NCI-H345 treated with DMSO at 0.1 percent for 48 hours (cell line): ENCODE measurements at regions not wholly inside any gene's neighbourhood (a gene's known extent, or its start where the extent isn't known, plus 50 kb on each side); places are given as distances from the start of the nearest gene placed in this dataset.

Experiments
- DNase-seq: peaks from one replicate; lab custom pipeline; 2025; ENCODE audit not compliant: unreplicated experiment; lab: John Stamatoyannopoulos, UW

DNA sequence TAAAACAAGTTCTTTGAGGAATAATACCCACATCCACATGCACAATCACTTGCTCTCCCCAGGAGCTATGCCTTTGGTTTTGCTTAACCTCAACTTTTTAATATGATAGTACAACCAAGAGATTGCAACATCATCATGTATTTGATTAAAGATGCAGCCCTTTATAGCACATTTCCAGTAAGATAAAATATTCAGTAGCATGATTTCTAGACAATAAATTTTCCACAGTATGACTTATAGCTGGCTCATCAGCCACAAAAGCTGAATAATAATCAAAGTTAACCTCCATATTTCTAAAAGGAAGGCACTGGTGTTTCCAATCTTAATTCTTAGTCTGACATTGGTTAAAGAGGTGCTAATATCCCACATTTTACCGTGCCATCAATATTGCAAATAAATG is 622.5 kb downstream of the TBL1XR1 start:
- no peak for DNase-seq

DNA sequence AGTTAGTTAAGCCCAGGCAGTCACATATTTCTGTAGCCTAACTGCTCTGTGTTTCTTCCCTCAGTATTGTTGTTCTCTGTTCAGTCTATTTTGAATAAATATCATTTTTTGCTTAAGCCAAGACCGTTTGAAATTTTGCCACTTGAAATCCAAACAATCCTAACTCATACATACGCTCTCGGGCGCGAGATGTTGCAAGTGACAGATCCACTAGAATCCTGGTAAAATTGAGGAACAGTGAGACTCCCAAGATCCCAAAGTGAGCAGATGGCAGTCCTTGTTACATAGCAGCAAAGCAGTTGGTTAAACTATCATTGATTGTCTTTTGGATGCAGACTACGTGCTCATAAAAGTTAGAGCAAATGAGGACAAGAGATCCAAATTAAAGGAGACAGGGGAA is 625.4 kb downstream of the TBL1XR1 start:
- no peak for DNase-seq

DNA sequence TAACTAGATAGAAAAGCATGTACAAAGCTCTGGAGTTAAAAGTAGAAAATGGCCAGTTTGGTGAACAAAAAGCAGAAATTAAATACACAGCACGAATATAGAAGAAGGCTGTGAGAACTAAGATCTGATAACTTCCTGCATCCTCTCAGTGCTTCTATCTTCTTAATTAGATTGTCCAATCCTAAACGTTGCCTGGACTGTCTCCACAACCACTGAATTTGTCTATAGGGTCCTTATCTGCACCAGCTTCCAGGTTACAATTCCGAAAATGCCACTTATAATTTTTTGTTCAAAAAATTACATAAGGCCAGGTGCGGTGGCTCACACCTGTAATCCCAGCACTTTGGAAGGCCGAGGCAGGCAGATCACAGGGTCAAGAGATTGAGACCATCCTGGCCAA is 626.3 kb downstream of the TBL1XR1 start:
- DNase-seq: no peak

DNA sequence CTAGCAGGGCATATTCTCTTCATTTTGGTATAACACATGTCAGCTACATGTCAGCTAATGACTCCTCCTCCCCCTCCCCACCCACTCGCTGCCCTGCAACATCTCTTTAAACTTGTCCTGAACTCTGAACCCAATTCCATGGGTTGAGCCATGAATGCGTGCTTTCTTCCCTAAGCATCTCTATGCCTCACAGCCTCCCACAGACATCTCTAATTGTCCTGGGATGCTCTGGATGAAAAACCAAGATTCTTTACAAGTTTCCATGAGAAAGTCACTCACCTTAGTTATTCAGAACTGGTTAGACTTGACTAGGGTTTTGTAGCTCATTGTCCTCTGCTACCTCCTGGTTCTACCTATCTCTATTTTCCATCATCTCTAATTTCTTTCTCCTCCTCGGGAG is 629.1 kb downstream of the TBL1XR1 start:
- DNase-seq: no peak

DNA sequence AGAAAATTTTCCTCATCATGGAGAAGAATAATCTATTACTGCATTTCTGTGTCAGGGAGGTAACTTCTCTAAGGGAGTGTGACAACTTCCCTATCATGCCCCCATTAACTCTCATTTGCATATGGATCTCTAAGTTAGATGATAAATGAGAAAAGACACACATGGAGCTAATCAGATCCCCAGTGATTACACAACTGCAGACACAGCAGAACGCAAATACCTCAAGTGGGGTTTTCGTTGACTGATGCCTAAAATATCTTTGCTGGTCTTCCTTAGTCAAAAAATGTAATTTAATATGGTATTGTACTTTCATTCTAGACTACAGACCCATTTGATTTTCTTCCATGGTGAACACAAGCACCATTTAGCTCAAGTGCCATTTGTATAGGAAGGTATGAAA is 630.5 kb downstream of the TBL1XR1 start:
- no peak for DNase-seq

DNA sequence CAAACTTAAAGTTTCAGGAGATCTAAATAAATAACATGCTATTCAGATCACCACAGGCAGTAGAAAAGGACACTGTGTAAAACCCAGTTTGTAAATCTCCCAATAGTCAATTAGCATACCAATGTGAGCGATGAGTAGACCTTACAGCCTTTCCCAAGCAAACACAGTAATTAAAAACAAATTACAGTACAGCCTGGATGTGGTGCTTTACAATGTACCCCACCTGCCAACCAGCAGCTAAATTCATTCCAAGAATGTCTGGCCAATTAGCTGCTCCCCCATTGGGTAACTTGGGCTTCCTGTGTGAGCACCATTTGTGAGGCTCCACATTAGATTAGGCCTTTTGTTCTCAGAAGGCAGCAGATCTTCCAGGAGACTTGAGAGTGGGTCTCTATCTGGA is 635.0 kb downstream of the TBL1XR1 start:
- no peak for DNase-seq

DNA sequence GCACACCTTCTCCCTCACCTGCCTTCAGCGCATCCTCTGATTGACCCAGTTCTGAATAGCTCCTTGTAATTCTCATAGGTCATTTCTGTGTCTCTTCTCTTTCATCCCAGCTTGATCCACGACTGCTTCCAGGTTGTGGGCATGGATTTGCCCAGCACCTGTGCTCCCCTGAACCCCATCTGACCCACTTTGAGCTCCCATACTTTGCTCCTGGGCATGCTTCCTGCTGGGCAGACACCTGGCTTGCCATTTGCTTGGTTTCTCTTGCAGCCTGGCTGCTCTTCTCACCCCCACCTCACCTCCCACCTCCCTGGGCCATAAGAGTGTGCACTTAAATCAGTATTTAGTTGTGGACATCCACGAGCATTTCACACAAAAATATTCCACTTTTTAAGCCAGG is 635.5 kb downstream of the TBL1XR1 start:
- no peak for DNase-seq

DNA sequence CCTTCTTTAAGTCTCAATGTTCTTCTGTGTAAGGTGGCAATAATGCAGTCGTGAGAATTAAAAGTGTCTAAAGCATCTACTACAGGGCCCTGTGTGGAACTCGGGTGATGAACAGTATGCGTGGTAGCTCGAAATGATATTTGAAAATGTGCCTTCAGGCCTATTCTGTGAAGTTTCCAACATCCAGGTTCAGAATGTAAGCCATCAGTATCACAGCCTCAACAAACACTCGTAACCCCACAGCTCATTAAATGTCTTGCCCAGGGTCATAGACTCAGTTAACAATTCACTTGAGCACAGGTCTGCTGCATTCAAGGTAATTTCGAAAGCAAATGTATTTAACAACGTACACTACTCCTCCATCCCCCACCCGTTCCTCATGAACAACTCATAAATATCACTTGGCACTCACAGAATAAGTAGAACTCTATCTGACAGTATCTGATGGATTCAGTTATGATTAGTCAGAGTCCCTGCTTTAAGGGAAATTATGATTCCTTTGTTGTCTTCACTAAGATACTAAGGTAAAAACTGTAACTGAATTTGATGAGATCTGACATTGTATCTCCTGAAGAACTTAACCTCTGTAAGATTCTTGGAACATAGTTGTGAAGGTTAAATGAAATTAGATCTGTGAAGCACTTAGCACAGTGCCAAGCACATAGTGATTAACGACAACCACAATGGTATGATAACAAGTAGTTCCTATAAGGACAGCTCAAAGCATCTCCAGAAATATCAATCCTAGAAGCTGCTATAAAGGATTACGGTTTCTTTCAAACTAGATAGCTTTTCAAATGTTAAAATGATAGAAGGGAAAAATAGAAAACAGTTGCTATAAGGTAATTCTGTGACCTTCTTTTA is 642.3 kb downstream of the TBL1XR1 start:
- no peak for DNase-seq

DNA sequence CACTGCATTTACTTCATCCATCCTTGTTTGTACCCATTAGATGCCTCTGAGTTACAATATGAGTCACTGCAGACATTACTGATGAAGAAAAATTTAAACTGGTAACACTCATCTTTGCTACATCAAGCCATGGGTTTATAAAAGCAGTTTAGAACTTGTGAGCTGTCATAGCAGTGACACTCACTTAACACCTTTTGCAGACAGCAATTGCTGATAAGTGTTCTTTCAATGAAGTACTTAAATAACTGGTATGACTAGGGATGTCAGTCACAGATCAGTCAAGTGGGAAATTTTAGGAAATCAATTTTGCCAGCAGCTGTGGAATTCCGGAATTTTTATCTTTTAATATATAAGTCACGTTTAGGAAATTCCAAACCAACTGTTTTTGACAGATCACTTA is 643.0 kb downstream of the TBL1XR1 start:
- DNase-seq: no peak

DNA sequence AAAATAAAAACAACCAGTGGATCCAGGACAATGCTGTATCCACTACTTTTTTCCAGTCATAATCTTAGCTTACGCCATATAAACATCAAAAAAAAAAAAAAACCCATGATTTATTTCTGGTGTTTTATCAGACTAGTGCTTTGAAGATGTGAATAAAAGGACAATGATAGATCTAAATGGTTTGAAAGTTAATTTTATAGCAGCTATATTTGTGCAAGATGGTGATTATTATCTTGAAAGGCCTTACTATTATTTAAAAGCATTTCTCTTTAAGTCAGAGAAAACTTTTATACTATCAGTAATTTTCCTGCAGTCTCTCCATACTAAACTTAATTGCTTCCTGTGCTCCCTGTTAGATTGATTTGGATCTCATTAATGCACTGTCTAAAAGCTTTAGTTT is 670.3 kb downstream of the TBL1XR1 start:
- no peak for DNase-seq

DNA sequence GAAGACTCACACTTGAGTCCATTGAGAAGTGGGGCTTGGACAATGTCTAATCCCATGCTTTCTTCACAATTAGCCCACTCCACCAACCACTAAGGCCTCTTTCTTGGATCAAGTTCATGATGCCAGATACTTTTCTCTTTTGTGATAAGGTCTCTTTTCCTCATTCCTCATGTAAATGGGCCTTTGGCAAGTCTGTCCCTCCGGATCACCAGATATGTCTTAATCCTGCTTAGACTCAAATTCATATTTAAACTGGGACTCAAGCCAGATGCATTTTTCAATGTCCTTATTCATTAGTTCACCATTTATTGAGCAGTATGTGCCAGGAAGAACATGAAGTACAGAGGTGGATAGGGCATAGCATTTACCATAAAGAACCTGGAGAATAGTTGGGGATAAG is 671.1 kb downstream of the TBL1XR1 start:
- no peak for DNase-seq

DNA sequence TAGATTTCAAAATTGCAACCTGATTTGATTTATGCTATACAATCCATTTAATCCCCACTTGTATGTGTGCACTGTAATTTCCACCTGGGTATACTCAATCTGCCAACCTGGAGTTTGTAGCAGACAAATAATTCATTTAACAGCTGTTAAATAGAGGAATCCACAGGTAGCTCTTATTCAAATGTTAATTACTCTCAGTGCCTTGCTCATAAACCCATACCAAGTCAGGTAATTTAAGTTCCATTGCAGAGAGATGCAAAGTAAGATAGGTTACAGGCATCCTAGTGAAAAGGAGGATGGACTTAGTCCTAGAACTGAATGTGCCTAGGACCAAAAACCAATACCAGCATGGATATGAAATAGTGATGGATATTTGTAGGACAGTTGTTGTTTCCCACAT is 674.2 kb downstream of the TBL1XR1 start:
- DNase-seq: no peak

DNA sequence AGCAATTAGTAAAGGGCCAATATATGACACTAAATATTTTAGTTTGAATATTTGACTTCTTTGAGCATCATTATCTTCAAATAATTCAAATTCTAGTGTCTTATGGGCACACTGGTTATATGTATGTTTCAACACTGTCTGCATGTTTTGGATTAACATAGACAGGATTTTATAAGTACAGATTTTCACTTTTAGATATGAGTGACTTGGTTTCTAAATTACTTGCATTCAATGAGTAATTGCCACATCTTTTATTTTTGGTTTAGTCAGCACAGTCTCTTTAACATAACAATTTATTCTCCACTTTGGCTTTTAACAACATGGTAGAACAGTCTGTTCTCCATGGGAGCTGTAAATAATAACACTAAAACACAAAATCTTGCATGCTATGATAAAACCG is 674.8 kb downstream of the TBL1XR1 start:
- no peak for DNase-seq

DNA sequence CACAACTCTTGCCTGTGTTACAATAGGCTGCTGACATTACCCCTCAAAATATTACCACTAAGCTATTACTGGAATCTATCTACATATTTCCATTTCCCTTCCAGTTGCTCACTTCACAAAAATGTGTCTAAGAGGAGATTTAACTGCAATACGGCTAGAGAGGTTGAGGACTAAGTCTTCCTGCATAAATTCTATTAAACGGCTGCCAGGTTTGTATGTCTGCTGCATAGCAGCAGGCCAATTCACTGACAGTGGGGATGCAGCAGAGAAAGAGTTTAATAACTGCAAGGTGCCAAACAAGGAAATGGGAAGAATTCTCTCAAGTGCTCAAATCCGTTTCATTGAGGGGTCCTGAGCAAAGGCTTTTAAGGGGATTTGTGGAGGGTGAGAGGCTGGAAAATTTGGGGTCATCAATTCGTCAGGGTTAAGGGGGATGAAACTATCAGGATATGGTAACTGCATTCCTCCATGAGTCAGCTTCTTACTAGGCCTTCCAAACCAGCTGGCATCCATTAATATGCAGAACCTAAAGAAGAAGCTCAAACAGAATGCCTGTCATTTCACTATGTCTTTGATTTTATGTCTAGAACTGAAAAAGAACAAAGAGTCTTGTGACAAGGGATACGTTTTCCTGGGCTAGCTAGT is 675.6 kb downstream of the TBL1XR1 start:
- no peak for DNase-seq

DNA sequence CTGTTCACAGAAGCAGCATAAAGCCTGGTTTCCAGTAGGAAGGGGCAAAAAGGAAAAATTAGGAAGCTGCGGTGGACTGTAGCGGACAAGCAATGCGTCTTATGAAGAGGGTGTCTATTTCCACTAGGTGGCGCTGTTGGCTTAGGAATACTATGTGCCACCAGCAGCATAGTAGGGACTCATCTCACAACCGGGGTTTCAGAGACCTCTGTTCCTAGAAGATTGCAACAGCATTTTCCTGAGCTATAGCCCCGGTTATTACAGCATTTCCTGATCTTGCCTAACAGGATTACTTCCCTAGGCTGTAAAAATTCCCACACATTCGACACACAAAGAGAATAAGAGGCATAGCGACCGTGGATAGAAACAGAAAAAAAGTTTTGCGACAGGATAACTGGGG is 683.0 kb downstream of the TBL1XR1 start:
- DNase-seq: no peak

DNA sequence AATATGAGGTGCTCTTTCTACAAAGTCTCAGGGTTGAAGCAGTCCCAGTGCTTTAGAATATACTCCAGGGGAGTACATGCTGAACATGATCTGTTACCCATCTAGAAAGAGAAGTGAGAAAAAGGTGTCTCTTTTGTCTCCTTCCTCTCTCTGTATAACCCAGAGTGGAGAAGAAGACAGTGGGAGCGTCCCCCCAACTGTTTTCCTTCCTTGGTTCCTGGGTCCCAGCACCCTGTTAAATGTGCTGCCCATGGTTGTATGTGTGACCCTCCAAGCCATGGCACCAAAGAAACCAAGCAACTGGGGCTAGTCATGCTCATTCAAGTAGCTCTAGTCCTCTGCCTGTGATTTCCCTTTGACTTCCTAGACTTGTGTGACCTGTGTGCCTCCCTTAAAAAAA is 683.7 kb downstream of the TBL1XR1 start:
- no peak for DNase-seq

DNA sequence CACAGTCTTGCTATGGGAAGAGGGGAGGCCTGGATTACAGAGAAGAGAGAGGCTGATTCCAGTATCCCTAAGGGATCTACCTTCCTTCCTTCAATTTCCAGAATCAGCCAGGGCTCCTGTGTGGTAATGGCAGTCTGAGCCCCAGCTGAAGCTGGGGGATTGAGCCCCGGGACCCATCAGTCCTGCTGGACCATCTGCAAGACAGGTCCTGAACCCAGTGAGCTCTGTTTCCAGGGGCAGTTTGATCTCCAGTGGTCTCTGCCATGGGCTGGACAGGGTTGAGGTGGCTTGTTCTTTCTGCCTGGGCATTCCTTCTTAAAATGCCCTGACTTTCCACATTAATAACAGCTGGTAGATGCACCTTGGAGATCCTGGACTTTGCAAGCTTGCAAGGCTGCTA is 685.2 kb downstream of the TBL1XR1 start:
- no peak for DNase-seq

DNA sequence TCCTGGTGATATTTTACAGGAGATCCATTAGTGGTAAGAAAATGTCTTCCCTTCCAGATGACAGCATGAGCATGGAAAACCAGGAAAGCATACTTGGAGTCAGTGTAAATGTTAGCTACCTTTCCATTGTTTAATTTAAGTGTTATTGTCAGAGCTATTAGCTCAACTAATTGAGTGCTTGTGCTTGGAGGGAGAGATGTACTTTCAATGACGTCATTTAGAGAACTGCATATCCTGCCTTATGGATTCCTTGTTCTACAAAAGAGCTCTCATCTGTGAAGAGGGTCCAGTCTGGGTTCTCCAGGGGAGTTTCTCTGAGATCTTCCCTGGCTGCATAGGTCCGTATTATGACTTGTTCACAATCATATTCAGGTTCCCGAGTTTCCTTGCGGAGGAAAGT is 687.2 kb downstream of the TBL1XR1 start:
- DNase-seq: no peak

DNA sequence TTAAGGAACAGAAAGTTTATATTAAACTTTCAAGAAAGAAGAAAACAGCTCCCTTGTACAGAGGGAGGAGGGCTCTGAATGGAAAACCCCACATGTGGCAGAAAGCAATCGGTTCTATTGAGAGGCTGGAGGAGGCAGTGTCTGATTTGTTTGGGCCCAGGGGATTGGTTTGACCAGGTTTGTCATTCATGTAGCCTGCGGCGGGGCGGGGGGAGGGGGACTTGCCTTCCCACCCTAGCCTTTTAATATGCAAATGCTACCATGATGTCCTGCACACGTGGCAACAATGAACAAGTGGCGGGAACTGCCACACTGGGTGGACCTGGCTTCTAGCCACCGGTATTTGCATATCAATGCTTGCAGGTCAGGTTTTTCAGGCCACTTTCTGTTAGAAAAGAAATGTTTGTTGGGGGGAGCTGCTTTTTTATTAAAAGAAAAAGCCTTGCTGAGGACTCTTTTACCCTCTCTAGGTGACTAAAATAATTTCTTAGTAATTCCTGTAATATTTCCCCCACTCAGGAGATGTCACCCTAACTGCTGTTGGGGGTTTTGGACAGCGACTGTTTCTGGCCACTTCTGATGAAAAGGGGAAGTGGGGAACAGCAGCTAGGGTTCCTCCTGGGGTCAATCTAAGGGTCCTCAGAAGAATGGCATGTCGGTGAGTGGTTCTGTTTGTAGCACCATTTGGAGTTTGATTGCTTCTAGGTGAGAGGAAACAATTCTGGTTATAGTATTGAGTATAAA is 691.2 kb downstream of the TBL1XR1 start:
- DNase-seq: no peak

DNA sequence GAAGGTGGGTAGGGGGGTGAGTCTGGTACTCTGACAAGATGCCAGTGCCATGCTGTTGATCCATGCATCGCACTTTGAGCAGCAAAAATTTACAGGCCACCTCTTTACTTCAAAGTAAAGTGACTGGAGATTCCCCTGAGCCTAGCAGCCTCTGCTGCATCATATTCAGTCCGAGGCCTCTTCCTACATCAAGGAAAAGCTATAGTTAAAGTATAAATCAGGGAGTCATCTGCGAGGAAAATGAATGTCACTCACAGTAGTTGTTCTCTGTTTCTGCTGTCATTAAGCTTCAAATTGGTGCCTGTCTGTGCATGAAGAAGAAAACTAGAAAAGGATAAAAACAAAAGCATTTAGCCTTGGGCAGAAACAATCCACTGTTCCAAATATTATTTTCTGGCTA is 706.2 kb downstream of the TBL1XR1 start:
- DNase-seq: no peak

DNA sequence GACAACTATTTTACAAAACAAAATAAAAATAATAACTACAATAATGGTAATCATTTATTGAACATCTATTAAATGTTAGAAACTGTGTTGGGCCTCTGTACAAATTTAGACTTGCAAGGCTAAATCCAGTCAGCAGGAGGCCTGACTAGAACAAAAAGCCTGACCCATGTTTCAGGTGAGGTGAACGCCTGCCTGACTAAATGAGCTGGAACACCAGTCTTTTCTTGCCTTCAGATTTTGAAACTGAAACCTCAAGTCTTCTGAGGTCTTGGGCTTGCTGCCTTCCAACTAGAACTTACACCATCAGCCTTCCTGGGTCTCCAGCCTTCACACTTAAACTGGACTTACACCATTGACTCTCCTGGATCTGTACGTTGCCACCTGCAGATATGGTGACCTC is 706.9 kb downstream of the TBL1XR1 start:
- no peak for DNase-seq

DNA sequence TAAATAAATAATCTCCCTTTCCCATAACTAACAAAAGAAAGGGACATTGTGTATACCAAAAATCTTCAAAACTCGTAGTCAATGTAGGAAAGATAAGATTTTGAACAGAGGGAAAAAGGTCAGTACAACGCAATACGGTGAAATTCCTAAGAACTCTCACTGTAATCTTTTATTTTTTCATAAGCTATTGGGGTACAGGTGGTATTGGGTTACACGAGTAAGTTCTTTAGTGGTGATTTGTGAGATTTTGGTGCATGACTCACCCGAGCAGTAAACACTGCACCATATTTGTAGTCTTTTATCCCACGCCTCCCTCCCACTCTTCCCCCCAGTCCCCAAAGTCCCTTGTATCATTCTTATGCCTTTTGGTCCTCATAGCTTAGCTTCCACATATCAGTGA is 718.0 kb downstream of the TBL1XR1 start:
- no peak for DNase-seq
